Fibroblast of the aortic adventitia (primary cell): ENCODE measurements at regions not wholly inside any gene's neighbourhood (a gene's known extent, or its start where the extent isn't known, plus 50 kb on each side); places are given as distances from the start of the nearest gene placed in this dataset.

Experiments used
- DNase-seq: peaks from one replicate; pipeline ENCODE4 v3.0.0-alpha.2; 2010; ENCODE audit warnings: low read depth
- H3K4me3 ChIP-seq: 2 replicates; pipeline ENCODE4 v1.5.1; 2011; ENCODE audit warnings: low read depth, mild to moderate bottlenecking, control low read depth, low read length, moderate library complexity
- CTCF ChIP-seq: IDR thresholded peaks from 2 replicates; pipeline ENCODE4 v1.5.1; 2011; ENCODE audit warnings: mild to moderate bottlenecking, low read length, control low read depth, inconsistent platforms; ENCODE audit not compliant: insufficient read depth

- no peak overlapping the region for H3K4me3 ChIP-seq
- DNase-seq = no peak
- no peak for TF ChIP-seq CTCF
Observed at GRCh38 chr3:59620325-59620724, 570.5 kb upstream of the CFAP20DC start.

- TF ChIP-seq CTCF = no peak
- no peak for DNase-seq
- no peak overlapping the region for H3K4me3 ChIP-seq
Observed at GRCh38 chr3:59612444-59612715, 562.6 kb upstream of the CFAP20DC start.

DNA sequence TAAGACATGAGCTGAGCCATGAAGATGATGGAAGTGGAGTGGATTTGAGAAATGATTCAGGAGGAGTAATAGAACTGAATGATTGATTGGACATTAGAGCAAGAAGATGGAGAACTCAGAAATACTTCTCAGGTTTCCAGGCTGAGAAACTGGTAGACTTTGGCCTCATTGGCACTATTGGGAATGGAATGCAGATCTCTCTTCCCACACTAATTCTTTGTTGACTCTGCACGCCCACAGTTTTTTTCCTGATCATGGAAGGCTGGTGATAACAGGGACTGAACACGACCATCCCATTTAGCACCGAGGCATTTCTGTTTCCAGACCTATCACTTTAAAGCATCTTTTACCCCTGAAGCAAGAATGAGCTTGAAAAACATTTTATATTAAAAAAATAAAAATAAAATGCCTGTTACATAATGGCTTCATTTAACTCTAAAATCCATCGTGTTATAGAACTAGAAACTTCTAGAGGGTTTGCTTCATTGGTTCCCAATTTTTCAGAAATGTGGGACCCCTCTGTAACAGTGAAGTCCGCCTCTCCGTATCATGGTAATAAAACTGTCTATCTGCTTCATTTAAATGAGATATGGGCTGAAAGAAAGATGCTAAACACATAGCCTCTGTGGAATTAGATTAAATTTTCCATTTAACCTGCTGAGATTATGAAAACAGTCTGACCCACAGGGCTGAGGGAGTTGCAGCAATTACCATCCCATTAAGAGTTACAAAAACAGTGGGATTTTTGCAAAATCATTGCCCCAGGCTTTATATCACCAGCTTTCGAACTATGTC is 562.0 kb upstream of the CFAP20DC start:
- no peak for DNase-seq
- no peak for TF ChIP-seq CTCF

DNA sequence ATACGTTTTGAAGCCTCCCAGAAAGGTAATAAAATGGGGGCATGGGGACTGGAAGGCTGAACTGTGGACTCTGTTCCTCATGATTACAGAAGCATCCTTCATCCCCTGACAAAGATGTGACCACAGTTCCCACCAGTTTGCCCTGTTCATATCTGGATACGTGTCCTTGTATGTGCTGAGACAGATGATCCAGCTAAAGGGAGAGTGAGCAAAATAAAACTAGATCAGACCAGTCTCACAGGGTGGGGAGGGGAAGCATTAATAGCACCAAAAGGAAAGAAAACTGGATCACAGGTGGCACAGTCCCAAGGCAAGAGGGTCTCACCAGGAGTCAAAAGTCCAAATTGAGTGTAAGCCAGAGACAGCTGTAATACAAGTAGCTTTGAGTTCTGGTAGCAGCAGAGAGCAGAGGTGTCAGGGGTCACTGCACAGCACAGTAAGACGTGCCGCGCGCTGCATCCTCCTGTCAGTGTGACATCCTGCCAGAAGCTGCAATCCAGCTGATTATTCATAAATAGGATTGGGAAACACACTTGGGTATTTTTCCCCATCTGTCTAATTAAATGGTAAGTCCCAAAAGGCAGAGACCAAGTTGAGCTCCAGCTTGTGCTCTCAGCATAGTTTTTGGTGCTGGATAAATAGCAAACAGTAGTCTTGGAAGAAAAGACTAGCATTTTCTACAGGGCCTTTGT is 560.0 kb upstream of the CFAP20DC start:
- no peak for DNase-seq

More for the DNA sequence above, 562.0 kb upstream of the CFAP20DC start:
- no peak overlapping the region for H3K4me3 ChIP-seq

GRCh38 chr3:59608356-59608755 is 558.5 kb upstream of the CFAP20DC start:
- no peak for DNase-seq
- no peak overlapping the region for H3K4me3 ChIP-seq
- no peak for TF ChIP-seq CTCF

More for the DNA sequence above, 560.0 kb upstream of the CFAP20DC start:
- no peak for TF ChIP-seq CTCF
- H3K4me3 ChIP-seq = no peak overlapping the region

GRCh38 chr3:59607656-59608055 is 557.8 kb upstream of the CFAP20DC start:
- DNase-seq = peak; percentile 11
- TF ChIP-seq CTCF = peak; percentile 4
- no peak overlapping the region for H3K4me3 ChIP-seq
